ENCODE measurements at regions not wholly inside any gene's neighbourhood (a gene's known extent, or its start where the extent isn't known, plus 50 kb on each side); places are given as distances from the start of the nearest gene placed in this dataset.

GRCh38 chr16:66156538-66156937 lies 210.0 kb upstream of the CDH5 start:
- WGBS, 2 donors = 93 to 96% methylated on average over 4 of the region's 4 CpGs
- Histone ChIP-seq H3K27me3 (peaks cover 0 to 3% (median 0%) of the 10 kb centered on the region in 7 donors), H3K27ac (no peak overlapping the region), H3K9me3 (no peaks in the 10 kb centered on the region), H3K36me3 (no peaks in the 10 kb centered on the region), H3K4me1 (peaks cover 0 to 3% (median under 1%) of the 10 kb centered on the region in 9 donors), H3K4me3 (no peak overlapping the region)
- no peak for DNase-seq
- TF ChIP-seq, protein P1, sequence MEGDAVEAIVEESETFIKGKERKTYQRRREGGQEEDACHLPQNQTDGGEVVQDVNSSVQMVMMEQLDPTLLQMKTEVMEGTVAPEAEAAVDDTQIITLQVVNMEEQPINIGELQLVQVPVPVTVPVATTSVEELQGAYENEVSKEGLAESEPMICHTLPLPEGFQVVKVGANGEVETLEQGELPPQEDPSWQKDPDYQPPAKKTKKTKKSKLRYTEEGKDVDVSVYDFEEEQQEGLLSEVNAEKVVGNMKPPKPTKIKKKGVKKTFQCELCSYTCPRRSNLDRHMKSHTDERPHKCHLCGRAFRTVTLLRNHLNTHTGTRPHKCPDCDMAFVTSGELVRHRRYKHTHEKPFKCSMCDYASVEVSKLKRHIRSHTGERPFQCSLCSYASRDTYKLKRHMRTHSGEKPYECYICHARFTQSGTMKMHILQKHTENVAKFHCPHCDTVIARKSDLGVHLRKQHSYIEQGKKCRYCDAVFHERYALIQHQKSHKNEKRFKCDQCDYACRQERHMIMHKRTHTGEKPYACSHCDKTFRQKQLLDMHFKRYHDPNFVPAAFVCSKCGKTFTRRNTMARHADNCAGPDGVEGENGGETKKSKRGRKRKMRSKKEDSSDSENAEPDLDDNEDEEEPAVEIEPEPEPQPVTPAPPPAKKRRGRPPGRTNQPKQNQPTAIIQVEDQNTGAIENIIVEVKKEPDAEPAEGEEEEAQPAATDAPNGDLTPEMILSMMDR (IDR thresholded peaks at IDR 0.05) = no peak
- ATAC-seq = no peak
- intact Hi-C loops (cut with DNase I) = no loop called here

DNA sequence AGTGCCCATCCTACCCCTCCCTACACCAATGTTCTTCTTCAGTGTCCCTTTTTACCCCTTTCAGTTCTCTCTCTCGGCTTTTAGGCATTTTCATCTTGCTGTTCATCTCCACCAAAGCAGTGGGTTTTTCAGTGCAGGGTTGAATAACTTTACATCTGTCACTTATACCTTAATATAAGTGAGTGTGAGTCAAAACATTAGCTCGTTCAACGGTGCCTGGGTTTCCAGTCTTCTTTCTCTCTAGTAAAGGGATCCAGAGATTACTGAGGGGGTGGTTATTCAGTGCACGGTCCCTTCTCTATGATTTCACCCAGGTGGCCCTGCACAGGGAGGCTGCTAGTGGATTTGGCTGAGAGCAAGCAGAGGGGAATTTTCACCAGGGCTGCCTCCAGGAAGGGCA lies 210.6 kb upstream of the CDH5 start:
- TF ChIP-seq, protein P1 (IDR thresholded peaks at IDR 0.05) = no peak
- no peaks in the 10 kb centered on the region for H3K9me3 ChIP-seq
- no peak overlapping the region for H3K27ac ChIP-seq
- intact Hi-C loops (cut with DNase I) = no loop called here
- peaks cover 0 to under 1% (median 0%) of the 10 kb centered on the region in 7 donors for H3K27me3 ChIP-seq
- ATAC-seq = no peak
- no peak for DNase-seq
- no peaks in the 10 kb centered on the region for H3K36me3 ChIP-seq
- peaks cover 0 to 9% (median 4%) of the 10 kb centered on the region in 9 donors for H3K4me1 ChIP-seq
- H3K4me3 ChIP-seq = no peak overlapping the region
- WGBS, 2 donors = 87 to 88% methylated on average over 4 of the region's 4 CpGs

DNA sequence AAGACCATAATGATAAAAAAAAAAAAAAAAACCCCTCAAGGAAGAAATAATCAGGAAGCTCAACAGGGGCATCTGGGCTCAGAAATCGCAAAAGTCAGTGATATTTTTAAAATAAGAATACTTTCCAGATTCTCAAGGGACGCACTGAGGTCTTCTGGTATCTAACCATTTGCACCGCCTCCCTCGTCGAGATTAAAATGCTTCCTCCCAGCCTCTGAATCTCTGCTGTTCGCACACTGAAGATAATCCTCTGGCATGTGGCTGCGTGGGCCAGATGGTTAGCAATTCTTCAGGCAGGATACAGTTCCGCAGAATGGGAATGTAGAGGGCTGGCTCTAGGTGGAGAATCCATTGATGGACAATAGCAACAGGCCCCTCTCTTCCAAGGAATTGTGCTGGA lies 211.7 kb upstream of the CDH5 start:
- Histone ChIP-seq H3K36me3 (no peaks in the 10 kb centered on the region), H3K27ac (no peak overlapping the region), H3K4me1 (peaks cover 0 to 17% (median 10%) of the 10 kb centered on the region in 9 donors), H3K9me3 (no peaks in the 10 kb centered on the region), H3K4me3 (no peak overlapping the region), H3K27me3 (no peaks in the 10 kb centered on the region)
- DNase-seq (no peak), ATAC-seq (peak in 2 of 8 donors; percentile 48 to 50)
- 65 to 78% methylated on average over 8 of the region's 8 CpGs for WGBS, 2 donors
- intact Hi-C loops (cut with DNase I) = no loop called here
- TF ChIP-seq, protein P1 (IDR thresholded peaks at IDR 0.05) = no peak

GRCh38 chr16:66152823-66153393 lies 213.6 kb upstream of the CDH5 start:
- TF ChIP-seq, protein P1 (IDR thresholded peaks at IDR 0.05) = no peak
- ATAC-seq (no peak), DNase-seq (no peak)
- Histone ChIP-seq H3K36me3 (no peaks in the 10 kb centered on the region), H3K9me3 (no peaks in the 10 kb centered on the region), H3K4me1 (peaks cover 0 to 19% (median 10%) of the 10 kb centered on the region in 9 donors), H3K27ac (no peak overlapping the region), H3K4me3 (no peak overlapping the region), H3K27me3 (no peaks in the 10 kb centered on the region)
- 92 to 94% methylated on average over 3 of the region's 3 CpGs for WGBS, 2 donors
- intact Hi-C loops (cut with DNase I) = no loop called here
